GM10248 (cell line): ENCODE measurements at regions not wholly inside any gene's neighbourhood (a gene's known extent, or its start where the extent isn't known, plus 50 kb on each side); places are given as distances from the start of the nearest gene placed in this dataset.

Experiments used
- CTCF ChIA-PET: fragments of 300-600 bp; sonication (Branson Sonifier 250); formaldehyde crosslinking; extraction: SDS; loops from one replicate; lab custom pipeline; 2021; ENCODE audit warnings: antibody characterized with exemption; lab: Yijun Ruan, JAX
- POLR2A ChIA-PET: fragments of 350-650 bp; sonication (Branson Sonifier 250); formaldehyde crosslinking; extraction: SDS; loops from one replicate; lab custom pipeline; 2020; ENCODE audit warnings: antibody characterized with exemption; lab: Yijun Ruan, JAX
- DNase-seq: peaks from one replicate; pipeline ENCODE4 v3.0.0; 2012; ENCODE audit errors: extremely low spot score
- CTCF ChIP-seq: IDR thresholded peaks from 2 replicates; pipeline ENCODE4 v1.5.1; 2012; ENCODE audit warnings: mild to moderate bottlenecking, low read depth; ENCODE audit errors: extremely low read depth, missing control alignments, control extremely low read depth

GRCh38 chr1:5311147-5311546, 656.7 kb downstream of the AJAP1 start:
- DNase-seq: no peak
- ChIA-PET CTCF (no interaction called here), POLR2A (no interaction called here)
- no peak for TF ChIP-seq CTCF

- POLR2A ChIA-PET: no interaction called here
- CTCF ChIA-PET: interaction anchor here (0.8 to 2.3 kb wide), 3 partner anchors 10 to 11 kb away, joined by 3 to 7 read pairs (median 6); no protein-coding TSS in a partner anchor
- no peak for TF ChIP-seq CTCF
- no peak for DNase-seq
Observed at GRCh38 chr1:5308249-5308648, 653.8 kb downstream of the AJAP1 start.

- DNase-seq: no peak
- POLR2A ChIA-PET: no interaction called here
- TF ChIP-seq CTCF: no peak
- CTCF ChIA-PET: no interaction called here
Observed at GRCh38 chr1:5304702-5305101, 650.3 kb downstream of the AJAP1 start.

GRCh38 chr1:5298376-5298775, 644.0 kb downstream of the AJAP1 start:
- no peak for DNase-seq
- TF ChIP-seq CTCF: no peak
- CTCF ChIA-PET: interaction anchor here (2.2 kb wide), 1 partner anchor 11 kb away, joined by 6 read pairs; no protein-coding TSS in a partner anchor
- POLR2A ChIA-PET: no interaction called here

- POLR2A ChIA-PET: no interaction called here
- DNase-seq: no peak
- CTCF ChIA-PET: interaction anchor here (2.2 kb wide), 1 partner anchor 11 kb away, joined by 6 read pairs; no protein-coding TSS in a partner anchor
- no peak for TF ChIP-seq CTCF
Observed at GRCh38 chr1:5297886-5298239, 643.5 kb downstream of the AJAP1 start.

- POLR2A ChIA-PET: no interaction called here
- no peak for DNase-seq
- CTCF ChIA-PET: interaction anchor here (1.9 to 2.2 kb wide), 2 partner anchors 11 to 12 kb away, joined by 4 to 6 read pairs; no protein-coding TSS in a partner anchor
- no peak for TF ChIP-seq CTCF
Observed at GRCh38 chr1:5297180-5297885, 642.9 kb downstream of the AJAP1 start.
